ENCODE measurements at regions not wholly inside any gene's neighbourhood (a gene's known extent, or its start where the extent isn't known, plus 50 kb on each side); places are given as distances from the start of the nearest gene placed in this dataset.

DNA sequence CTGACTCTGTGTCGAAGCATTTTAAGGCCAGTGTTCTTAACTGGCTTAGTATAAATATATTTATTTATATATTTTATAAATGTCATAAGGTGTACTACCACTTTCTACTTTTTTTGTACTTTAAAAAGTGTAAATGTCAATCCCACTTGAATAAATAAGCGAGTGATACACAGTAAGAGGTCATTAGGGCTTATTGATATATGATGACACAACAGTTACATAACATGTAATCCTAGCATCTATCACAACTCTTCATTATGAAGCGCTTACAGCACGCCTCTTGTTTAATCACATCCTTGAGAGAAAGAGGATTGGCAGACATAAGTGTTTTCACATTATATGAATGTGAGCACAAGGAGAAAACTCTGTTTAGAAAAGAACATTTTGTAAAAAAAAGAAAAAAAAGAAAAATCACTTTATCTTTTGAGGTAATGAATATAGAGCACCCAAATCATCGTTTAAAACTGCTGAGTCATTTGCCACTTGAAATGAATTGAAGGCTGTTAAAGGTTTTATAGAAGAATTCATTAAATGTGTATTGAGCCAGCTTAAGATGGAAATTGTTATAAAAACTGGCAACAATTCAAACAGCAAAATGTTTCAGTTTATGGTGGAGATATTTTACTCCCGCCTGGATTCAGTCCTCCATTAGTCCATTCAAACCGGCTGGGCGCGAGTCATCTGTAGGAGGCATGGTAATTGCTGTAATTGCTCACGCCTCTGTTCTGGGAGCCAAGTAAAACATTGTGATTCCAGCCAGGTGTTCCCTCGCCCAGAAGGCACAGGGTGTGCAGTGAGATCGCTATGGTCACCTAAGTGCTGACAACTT, 627.3 kb upstream of the KIRREL3 start:
- no peak for DNase-seq

DNA sequence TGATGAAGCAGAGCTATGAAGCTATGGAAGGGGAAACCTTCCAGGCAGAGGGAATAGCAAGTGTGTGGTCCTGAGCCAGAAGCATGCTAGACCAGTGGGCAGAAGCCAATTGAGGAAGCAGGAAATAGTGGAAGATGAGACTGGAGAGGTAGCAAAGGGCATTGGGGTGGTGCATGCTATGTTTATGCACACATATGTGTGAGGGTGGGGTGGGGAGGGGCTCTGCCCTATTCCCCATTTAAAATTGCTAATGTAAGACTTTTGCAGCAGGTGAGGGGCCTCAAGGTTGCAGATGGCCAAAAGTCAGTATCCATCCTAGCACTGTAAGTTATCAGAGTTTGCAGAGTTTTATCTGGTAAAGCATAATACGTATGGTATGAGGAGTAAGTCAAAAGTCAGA, 626.6 kb upstream of the KIRREL3 start:
- no peak for DNase-seq

DNA sequence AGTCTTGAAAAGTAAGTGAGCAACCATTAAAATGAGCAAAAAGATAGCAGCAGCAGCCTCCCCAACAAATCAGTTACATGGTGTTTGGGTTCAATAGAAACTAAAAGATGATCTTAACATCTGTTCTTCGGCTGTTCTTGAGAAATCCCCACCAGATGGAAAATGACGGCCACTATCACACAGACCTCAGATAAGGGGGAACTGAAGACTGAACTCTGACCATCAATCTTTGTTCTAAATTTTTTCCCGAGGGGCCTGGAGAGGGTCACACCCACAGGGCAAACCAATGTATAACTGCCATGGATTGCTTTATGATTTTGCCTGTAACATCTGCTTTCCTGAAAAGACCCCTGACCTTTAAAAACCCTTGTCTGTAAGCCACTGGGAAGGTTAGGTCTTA, 624.8 kb upstream of the KIRREL3 start:
- DNase-seq: no peak

DNA sequence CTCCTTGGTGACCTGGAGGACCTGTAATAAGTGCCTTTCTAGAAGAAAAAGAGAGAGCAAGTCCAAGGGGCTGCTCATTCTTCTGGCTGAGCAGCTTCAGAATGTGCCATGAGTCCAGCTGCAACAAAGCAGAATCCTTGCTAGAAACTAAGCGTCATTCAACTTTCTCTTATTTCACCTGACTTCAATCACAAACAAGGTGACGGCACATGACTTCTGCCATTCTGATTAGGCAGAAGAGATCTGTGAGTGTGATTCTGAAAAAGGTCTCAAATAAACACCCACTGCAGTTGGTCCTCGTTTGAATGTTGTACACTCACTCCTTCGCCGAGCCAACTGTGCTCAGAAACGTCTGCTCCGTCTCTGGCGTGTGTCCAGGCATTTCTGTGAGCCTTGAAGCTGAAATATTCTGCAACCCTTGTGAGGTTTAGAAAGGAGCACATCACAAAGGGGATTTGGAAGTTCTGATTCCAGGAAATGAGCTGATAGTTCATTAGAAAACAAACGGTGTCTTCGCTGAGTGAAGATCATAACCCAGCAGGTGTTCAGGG, 623.8 kb upstream of the KIRREL3 start:
- no peak for DNase-seq

DNA sequence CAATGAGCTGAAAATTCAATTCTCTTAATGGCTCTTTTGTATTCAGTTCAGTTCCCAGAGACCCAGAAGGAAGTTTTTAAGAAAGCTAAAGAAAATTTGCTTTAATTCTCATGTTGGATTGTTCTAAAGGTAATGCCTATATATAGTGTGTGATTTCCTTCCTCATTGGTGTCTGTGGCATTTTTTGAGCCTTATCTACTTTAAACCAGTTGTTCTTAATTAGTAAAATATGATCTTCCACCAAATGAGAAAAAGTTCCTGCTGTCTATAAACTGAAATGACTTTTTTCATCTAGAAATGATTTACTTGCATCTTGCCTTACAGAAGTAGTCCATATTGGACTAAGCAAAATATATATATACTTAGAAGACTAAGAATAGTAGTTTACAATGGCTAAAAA, 622.1 kb upstream of the KIRREL3 start:
- no peak for DNase-seq

DNA sequence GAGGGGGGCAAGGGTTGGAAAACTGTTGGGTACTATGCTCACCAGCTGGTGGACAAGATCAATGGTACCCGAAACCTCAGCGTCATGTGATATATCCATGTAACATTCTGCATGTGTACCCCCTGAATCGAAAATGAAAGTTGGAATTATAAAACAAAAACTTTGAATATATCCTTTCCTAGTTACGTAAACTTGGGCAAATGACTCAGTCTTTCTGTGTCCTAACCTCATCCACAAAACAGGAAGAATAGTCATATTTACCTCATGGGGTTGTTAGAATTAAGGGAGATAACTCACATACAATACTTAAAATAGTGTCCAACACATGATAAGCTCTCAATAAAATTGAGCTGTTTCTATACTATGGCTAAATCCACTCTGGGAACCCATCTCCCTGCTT, 620.1 kb upstream of the KIRREL3 start:
- DNase-seq: no peak

DNA sequence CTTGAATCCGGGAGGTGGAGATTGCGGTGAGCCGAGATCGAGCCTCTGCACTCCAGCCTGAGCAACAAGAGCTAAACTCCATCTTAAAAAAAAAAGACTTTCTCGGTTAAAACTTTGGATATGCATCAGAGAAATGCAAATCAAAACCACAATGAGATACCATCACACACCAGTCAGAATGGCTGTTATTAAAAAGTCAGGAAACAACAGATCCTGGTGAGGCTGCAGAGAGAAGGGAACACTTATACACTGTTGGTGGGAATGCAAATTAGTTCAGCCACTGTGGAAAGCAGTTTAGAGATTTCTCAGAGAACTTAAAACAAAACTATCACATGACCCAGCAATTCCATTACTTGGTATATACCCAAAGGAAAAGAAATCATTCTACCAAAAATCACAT, 619.4 kb upstream of the KIRREL3 start:
- DNase-seq: no peak

DNA sequence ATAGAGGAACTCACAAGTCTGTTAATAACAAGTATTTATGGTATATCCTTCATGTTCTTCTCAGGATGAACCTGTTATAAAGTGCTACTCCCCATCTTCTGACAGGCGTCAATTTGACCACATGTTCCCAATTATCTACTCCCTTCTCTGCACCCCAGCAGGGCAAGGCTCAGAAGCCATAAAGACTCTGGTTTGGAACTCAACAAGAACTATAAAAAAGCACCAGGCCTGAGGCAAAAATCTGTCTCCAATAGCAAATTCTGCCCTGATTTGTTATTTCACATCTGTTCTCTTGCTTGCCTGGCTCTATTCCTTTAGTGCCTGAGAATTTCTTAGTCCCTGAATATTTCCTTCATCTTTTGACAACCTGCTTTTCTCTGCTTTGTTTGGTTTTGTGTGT, 618.2 kb upstream of the KIRREL3 start:
- DNase-seq: no peak

DNA sequence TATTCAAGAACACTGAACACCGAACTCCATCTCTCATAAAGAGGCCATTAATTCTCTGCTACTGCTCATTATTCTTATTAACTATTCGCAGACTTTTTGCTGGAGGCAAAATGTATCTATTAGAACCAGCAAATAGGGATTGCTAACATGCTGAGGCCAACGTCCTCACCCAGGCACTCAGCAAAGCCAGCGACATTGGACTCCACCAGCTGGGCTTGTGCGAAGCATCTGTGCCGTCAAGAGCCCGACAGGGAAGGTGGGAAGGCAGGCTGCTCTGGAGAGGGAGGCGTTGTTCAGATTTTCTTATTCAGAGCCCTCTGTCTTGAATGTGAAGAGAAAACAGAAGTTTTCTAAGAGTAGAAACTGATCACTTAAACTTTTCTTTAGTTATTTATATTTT, 615.6 kb upstream of the KIRREL3 start:
- no peak for DNase-seq

DNA sequence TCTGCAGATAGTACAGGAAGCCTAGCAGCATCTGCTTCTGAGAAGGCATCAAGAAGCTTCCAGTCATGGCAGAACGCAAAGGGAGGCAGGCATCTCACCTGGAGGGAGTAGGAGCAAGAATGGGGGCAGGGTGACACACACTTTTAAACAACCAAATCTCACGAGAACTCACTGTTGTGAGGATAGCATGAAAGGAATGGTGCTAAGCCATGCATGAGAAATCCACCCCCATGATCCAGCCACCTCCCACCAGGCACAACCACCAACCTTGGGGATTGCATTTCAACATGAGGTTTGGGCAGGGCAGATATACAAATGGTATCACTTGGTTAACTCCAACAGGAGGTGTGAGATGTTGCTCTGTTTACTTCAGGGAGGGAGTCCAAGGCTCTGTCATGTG, 612.0 kb upstream of the KIRREL3 start:
- no peak for DNase-seq

DNA sequence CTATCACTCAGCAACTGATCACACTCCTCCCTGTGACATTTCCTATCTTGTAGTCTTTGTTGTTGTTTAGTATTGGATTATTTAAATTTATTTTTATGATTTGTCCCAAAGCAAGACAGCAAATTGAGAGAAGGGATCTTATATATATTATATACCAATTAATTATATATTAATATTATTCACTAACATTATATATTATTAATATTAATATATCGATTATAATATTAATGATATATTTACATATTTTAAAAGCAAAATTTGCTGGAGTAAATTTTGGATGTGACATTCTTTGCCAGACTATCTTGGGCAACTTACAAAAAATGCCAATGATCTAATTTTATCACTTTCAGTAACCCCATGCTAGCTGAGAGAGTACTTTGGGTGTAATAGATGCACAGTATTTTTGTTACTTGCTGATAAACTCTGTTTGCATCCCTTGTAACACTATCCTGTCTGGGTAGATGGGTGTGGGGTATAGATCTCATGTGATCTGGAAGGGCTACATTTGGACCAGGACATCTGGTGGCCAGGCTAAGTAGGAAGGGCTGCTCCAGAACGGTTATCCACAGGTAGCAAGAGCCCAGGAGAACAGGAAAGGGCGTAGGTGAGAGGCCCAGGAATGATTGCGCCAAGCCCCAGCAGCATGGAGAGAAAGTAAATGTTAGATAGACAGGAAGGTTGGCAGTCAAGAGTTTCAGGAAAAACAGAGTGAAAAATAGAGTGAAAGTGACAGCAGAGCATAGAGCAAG, 608.6 kb upstream of the KIRREL3 start:
- DNase-seq: no peak

DNA sequence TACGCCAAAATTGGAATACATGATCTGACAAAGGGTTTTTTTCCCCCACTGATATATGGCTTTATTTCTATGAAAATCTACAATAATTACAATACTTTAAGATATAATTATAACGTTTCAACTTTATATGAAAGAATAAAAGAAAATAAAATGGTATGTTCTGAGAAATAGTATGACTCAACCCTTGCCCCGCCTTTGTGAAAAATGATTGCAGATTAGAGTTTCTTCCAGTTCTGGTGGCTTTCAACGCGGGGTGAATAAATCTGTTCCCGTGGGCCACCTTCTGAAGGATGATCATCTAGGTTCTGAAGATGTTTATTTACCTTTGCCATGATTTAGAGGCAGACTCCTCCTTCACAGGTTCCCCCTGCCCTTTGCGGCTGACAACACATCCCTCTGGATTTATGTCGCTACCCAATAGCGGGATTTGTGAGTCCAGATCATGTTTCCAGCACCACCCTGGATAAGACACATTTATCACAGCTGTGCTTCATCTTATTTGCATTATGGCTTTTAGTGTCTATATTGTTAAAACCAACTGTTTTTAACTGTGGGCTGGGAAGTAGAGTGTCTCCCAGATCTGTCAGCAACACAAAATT, 607.0 kb upstream of the KIRREL3 start:
- DNase-seq: no peak

DNA sequence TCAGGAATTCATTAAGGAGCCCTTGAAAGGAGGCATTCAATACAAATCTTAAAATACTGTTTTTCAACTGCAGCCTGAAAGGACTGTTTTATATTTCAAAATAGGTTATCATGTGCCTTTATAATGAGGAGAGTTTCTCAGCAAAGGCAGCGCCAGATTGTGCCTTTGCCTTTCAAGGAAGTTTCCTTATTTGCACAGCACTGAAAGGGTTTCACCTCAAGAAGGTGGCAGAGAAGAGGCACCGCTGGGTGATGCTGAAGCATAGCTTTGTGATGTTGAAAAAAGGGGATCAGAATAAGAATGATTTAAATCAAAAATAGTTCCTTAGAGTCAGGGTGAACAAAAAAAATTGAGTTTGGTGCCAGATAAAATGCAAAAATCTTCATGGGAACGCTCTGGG, 601.0 kb upstream of the KIRREL3 start:
- no peak for DNase-seq

DNA sequence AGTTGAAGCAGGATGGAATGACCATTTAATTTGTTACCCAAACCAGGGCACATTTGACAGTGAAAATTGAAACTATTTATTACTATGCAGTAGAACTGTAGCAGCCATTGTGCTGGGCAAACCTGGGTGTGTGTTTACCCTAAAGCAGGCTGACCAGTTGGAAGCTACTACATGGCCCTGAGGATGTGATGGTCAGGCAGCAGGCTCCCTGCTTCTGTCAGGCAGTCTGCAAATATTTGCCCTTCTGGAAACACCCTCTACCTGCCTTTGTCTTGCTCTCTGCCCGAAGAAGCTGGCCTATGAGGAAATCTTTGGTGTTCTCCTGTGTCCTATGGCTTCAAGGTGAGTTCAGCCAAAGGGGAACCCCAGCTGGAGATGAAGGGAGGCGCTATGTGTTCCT, 600.1 kb upstream of the KIRREL3 start:
- no peak for DNase-seq

DNA sequence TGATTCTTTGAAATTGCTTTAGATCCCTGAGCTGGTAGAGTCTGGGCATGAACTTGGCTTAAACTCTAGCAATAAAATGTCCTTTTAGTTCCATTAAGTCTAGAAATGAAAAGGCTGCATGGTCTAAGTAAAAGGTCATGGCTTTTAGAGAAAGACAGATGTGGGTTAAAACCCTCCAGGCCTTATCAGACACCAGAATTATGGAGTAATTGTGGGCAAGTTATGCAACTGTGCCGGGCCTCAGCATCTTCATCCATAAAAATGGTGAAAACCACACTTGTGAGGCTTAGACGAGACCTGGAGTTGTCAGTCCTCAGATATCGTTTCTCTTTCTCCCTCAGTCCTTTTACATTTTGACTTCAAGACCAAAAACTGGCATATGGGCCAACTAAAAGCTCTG, 597.9 kb upstream of the KIRREL3 start:
- DNase-seq: no peak

DNA sequence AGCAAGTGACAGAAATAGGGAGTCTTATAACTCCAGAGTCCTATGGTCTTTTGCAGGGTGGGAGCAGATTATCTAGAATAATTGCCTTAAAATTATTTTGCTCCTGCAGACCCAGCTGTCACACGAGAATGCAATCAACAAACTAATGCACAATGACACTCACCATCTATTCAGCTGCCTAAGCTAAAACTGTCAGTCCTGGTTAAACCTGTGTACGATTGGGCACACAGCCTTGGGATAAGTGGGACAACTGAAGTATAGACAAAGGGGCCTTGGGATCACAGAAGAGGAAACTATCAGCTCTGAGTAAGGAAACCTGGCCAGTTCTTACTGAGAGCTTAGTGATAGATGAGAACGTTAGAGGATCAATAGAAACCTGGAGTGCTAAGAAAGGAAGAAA, 595.9 kb upstream of the KIRREL3 start:
- DNase-seq: no peak

DNA sequence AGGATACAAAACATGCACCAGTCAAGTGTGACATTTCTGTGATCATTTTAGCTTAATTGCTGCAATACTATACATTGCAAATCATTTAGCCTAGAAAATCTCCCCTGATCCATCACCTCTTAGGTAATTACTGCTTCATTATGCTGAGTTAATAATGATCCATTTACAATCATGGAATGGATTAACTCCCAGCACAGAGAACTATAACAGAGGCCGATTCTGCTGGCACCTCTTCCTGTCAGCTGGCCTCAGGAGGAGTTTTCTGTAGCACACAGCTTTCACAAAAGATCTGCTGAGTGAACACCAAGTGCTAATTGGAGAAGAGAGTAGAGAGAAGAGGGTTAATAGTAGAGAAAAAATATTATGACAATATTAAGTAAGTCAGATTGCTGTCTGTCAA, 591.8 kb upstream of the KIRREL3 start:
- no peak for DNase-seq

DNA sequence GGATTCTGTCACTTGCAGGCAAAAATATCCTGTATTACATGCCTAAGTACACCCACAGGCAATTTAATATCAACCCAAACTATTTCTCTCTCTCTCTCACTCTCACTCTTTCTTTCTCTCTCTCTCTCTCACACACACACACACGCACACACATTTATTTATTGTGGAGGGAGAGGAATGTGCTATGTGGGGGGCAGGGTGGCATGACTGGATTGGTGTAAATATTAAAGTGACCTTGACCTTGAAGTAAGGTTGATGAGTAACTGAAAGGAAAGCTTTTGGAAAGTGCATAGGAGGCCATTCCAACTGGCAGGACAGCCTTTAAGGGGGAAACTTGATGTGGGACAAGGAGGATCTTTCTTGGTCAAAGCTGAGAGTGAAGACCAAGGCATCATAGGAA, 589.7 kb upstream of the KIRREL3 start:
- no peak for DNase-seq

DNA sequence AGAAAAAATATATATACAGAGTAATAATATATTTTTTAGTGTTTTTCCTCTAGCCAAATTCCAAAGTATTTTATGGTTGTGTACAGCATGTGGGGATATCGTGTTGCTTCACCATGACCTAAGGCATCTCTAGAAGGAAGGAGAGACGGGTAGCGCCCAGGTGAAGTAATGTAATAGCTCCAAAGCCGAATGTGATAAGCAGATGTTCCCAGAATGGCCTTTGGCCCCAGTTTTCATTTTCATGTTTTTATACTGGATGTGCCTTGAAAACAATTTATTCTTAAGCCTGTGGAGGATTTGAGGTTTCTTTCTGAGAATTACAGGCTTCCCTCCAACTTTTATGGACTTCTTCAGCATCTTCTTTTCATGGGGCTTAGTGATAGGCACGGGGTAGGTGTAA, 587.9 kb upstream of the KIRREL3 start:
- DNase-seq: no peak

DNA sequence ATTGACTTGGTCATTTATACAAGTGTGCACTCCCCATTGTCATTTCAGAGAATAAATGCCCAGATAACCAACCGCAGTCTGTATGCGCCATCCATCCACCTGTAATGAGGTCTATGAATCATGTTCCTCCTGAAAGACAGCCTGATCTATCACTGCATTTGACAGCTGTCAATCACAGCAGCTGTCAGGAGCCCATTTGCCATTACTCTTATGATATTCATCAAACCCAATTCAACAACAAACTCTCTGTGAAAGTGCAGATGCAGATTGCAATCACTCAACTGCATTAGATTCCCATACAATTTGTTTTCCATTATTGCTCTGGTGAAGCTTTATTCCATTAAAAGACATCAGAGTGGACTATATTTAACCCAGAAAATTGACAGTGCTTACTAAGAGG, 586.9 kb upstream of the KIRREL3 start:
- no peak for DNase-seq

DNA sequence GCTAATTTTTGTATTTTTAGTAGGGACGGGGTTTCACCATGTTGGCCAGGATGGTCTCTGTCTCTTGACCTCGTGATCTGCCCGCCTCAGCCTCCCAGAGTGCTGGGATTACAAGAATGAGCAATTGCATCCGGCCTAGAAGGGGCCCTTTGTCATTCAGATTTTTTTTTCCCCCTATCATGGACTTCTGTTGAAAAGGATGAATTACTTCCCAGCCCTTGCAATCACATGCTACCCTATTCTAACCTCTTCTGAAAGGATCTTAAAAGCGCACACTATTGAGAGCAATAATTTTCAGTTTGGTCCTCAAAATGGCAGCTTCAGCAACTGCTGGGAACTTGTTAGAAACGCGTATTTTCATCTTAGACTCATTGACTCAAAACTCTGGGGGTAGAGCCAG, 575.6 kb upstream of the KIRREL3 start:
- no peak for DNase-seq

DNA sequence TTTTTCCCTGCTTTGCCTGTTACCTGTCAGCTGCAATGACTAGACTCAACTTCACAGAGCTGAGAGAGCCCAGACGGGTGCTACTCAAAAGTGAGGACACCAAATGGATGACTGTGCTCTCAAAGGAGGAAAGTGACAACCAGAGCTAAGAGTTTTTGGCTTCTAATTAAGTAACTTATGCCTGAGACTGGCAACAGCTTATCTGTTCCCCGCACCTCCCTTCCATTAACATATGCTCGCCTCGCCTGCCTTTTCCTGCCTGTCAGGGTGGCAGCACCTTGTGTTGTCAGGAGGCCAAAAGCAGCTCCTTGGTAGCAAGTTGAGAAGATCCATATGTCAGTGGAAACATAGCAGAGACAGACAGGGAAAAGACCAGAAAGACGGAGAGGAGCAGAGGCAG, 573.9 kb upstream of the KIRREL3 start:
- DNase-seq: no peak

DNA sequence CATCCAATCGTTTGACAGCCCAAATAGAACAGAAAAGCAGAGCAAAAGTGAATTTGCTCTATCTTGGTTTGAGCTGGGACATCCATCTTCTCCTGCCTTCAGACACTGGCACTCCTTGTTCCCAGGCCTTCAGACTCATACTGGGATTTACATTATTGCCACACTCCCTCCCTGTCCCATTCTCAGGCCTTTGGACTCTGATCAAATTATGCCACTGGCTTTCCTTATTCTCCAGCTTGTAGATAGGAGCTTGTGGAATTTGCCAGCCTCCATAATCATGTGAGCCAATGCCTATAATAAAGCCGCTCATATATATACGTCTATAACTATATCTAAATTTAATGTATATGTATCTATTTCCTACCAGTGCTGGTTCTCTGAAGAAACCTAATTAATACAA, 568.3 kb upstream of the KIRREL3 start:
- DNase-seq: no peak

All from central memory CD4-positive, alpha-beta T cell (primary cell).